NCI-H526 treated with DMSO at 0.1 percent for 48 hours (cell line): ENCODE measurements at regions not wholly inside any gene's neighbourhood (a gene's known extent, or its start where the extent isn't known, plus 50 kb on each side); places are given as distances from the start of the nearest gene placed in this dataset.
"Not testable (repeated sequence)": the region's sequence is repeated elsewhere in the genome, so short reads cannot be mapped to it uniquely, and the experiment has no call there.

Experiments used
- DNase-seq: peaks from one replicate; lab custom pipeline; 2025; lab: John Stamatoyannopoulos, UW

DNA sequence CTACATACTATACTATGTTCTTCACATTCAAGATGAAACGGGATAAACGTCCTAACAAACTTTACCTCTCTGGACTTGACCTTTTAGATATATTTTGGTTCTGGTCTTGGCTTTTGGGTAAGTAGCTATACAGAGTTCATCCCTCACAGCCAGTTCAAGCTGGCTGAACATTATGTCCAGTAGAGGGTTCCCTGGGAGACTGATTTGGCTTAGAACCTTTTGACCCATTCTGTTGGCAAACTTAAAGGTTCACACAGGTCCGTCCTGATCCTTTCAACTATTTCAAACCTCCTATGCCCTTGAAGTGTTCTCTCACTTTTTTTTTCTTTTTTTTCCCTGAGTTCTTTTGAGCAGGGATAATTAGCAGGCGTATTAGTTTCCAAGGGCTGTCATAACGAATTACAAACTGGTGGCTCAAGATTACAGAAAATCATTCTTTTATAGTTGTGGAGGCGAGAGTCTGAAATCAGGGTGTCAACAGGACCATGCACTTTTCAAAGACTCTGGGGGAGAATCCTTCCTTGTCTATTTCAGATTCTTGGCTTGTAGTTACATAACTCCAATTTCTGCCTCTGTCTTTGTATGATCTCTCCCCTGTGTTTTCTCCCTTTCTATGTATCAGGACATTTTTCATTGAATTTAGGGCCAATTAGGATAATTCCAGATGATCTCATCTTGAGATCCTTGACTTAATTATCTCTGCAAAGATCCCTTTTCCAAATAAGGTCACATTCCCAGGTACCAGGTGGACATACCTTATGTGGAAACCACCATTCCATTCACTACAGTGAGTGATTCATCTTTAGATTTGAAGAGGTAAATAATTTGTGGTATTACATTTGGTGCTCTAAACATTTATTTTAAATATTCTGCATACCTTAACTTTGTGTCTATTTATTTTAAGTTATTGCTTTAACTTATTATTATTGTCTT, 257.4 kb upstream of the USP25 start:
- no peak for DNase-seq

- not testable (repeated sequence) for DNase-seq
Observed at GRCh38 chr21:15477773-15478172, 252.0 kb upstream of the USP25 start.

GRCh38 chr21:15480160-15480559, 249.6 kb upstream of the USP25 start:
- DNase-seq = no peak

DNA sequence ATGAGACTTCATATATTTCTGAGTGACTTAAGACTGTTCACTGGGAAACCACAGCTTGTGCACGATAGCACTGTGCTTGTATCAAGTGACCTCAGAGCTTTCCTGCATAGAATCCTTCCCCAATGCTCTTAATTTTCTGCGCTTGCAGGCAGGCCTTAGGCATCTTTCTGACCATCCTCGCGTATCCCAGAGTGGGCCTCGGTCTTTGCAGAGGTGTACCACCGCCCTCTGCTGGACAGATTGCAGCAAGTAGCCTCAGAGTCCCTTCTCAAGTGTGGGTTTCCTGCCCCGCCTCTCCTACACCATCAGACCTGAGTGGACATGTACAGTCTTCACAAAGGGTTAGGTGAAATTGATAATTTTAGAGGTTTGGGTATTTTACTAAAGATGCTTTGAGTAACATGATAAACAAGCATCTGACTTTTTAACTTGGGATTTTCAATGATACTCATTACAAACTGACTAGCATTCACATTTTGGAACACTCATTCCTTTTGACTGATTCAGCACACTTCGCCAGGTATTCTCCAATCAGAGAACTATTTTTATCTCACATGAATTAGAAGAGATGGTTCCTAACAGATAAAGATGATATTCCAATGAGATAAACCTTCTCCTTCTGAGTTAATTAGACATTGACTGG, 246.5 kb upstream of the USP25 start:
- peak; percentile 79 for DNase-seq

GRCh38 chr21:15486460-15487195, 243.2 kb upstream of the USP25 start:
- no peak for DNase-seq

GRCh38 chr21:15487196-15487550, 242.6 kb upstream of the USP25 start:
- no peak for DNase-seq

- no peak for DNase-seq
Observed at GRCh38 chr21:15491100-15491499, 238.7 kb upstream of the USP25 start.

DNA sequence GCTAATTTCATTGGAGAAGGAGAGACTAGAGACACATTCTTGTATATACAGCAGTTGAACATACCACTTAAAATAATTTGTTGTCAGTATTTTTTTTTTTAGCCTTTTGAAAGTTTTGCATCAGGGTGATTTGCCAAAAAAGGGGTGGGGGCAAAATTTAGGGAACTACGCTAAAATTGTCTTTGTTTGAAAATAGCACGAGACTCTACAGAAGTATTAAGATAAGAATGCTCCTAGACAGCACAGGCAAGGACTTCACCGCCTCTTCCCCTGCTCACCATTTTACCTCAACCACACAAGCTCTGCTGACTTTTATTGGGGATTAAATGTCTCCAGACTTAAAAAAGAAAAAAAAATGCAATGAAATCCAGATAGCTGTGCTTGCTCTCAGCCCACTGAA, 236.1 kb upstream of the USP25 start:
- DNase-seq = no peak

GRCh38 chr21:15494481-15494880, 235.3 kb upstream of the USP25 start:
- DNase-seq = no peak

DNA sequence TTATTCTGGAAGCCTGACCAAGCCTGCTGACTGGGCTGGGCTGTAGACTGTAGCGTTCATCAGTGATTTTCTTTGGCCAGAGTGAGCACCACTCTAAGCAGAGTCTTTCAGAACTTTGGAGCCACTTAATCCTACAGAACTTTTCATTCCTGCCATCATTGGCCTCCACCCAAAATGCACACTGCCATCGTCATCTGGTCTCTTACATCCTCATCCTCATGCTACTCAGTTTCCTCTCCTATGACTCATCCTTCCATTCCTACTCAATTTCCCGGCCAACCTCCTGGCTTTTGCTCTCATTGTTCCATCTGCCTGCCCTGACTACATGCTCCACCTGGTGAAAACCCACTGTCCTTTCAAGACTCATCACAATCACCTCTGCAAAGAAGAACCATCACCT, 233.8 kb upstream of the USP25 start:
- no peak for DNase-seq

- DNase-seq = no peak
Observed at GRCh38 chr21:15496911-15497310, 232.9 kb upstream of the USP25 start.

GRCh38 chr21:15498455-15498854, 231.3 kb upstream of the USP25 start:
- DNase-seq = no peak

DNA sequence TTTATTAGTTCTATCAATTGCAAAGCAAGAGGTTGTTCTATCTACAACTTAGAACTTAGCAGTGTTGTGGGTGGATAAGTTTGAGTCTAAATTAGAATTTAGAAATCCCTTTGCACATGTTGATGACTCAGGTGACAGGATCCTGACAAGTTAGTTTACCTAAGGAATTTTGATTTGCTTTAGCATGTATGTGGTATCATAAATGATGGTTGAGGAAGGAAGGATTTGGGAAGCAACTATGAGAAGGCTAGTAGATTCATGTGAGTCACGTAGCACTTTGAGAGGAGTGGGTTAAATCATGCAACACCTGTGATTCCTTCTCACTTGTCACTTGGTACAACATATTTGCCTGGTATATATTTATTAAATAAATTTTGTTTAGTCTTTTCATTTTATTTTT, 223.7 kb upstream of the USP25 start:
- DNase-seq = no peak

- no peak for DNase-seq
Observed at GRCh38 chr21:15508554-15508953, 221.2 kb upstream of the USP25 start.

DNA sequence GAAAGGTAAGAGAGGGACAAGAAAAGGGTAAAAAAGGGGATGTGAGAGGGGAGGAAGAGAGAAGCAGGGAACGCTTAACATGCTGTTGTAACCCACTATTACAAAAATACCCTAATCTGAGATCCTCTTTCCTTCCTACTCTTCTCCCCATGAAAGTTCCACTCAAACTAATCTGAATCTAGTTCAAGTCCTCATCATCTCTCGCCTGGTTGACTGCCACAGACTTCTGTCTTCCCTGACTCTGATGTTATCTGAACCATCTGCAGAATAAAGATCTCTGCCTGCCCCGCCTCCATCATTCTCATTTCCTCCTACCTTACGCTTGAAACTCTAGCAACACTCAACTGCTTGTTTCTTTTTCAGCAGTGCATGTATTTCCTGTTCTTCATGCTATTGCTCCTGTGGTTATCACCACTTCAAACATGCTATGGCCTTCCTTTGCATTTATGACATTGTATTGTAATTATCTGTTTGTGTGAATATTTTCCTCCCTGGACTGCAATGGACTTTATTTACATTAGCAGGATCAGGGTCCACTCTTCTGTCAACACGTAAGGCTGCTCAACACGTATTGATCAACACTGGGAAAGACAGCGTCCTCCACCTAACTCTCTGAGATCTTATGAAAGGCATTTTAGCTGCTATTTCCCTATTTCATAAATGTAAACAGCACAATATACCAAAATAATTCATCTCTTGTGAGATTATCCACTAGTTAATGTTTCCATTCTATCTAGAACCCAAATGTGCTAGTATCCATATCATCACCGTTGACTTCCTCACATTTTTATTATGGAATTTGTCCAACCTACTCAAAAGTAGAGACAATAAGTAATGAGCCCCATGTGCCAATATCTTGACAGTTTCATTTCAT, 215.5 kb upstream of the USP25 start:
- DNase-seq = no peak

DNA sequence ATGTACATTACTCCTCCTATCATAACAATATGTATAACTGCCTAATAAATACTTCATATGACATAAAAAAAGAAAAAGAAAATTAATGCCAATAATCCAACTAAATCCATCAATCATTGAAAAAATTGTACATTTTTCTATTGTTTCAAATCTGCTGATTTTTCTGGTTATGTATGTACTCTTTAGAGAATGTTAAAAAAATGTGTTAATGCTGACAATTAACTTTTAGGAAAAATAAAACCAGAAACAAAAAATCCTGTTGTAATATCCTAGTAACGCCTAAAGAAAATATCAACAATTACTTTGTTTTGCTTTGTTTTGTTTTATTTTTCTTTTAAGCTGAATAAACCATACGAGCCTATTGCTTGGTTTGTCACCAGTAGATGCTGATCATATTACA, 213.9 kb upstream of the USP25 start:
- DNase-seq = no peak

GRCh38 chr21:15517394-15517793, 212.4 kb upstream of the USP25 start:
- DNase-seq = no peak

- no peak for DNase-seq
Observed at GRCh38 chr21:15520811-15521643, 208.8 kb upstream of the USP25 start.

- DNase-seq = no peak
Observed at GRCh38 chr21:15521644-15522001, 208.2 kb upstream of the USP25 start.

DNA sequence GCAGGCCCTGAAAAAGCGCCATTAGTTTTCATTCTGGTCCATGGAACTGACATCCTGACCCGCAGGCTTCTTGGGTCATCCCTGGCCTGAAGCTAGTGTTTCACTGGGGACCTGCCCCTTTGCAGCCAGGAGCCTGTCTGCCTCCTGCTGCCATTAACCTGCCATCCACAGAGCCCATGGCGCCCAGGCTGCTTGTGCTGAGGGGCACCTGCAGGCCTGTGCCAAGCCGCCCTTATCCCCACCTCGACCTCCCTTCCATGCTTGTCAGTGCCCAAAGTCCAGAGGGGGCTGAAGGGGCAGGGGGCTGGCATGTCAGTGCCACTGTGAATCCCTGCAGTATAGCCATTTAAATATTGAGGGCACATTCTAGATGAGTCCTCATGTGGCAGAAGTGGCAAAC, 207.6 kb upstream of the USP25 start:
- no peak for DNase-seq

DNA sequence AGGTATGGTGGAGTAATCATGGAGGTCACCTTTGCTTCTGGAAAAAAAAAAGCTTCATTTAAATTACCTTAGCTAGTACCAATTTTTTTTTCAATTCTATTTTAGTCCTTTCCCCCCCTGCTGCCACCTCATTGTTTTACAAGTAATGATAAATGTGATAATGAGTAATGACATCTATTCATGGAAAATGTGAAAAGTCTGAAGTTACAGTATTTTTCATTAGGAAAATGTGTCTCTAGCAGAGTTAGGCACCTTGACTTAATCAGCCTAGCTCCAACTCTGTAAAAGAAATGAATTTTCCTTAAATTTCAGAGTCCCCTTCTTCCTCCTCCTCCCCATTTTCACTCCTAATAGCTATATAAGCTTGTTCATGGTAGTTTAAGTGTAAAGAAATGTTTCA, 204.9 kb upstream of the USP25 start:
- no peak for DNase-seq
